Fibroblast of mammary gland (primary cell): ENCODE measurements at regions not wholly inside any gene's neighbourhood (a gene's known extent, or its start where the extent isn't known, plus 50 kb on each side); places are given as distances from the start of the nearest gene placed in this dataset.
A peak's percentile ranks its signal among the peaks of the same experiment; 100 is the strongest.

Experiments
- DNase-seq: peaks from one replicate; pipeline ENCODE4 v3.0.0-alpha.2; 2010; ENCODE audit warnings: low read depth
- H3K4me3 ChIP-seq: 2 replicates; pipeline ENCODE4 v1.5.1; 2011; ENCODE audit warnings: low read depth, mild to moderate bottlenecking, low read length, moderate library complexity; ENCODE audit not compliant: control insufficient read depth
- CTCF ChIP-seq: conservative IDR thresholded peaks from 2 replicates; pipeline ENCODE4 v1.5.1; 2011; ENCODE audit warnings: low read depth, low read length, inconsistent platforms; ENCODE audit not compliant: control insufficient read depth, insufficient read depth

- no peak for TF ChIP-seq CTCF
- H3K4me3 ChIP-seq: no peak overlapping the region
- DNase-seq: no peak
Measured at GRCh38 chr18:77736842-77737241, 487.2 kb downstream of the GALR1 start.

- no peak for TF ChIP-seq CTCF
- no peak for DNase-seq
- H3K4me3 ChIP-seq: no peak overlapping the region
Measured at GRCh38 chr18:77737405-77737804, 487.8 kb downstream of the GALR1 start.

- DNase-seq: peak; percentile 2
- H3K4me3 ChIP-seq: no peak overlapping the region
- peak; percentile 34 for TF ChIP-seq CTCF
Measured at GRCh38 chr18:77749089-77749488, 499.4 kb downstream of the GALR1 start.

GRCh38 chr18:77750006-77750405, 500.4 kb downstream of the GALR1 start:
- no peak overlapping the region for H3K4me3 ChIP-seq
- no peak for TF ChIP-seq CTCF
- DNase-seq: no peak

GRCh38 chr18:77754475-77755044, 504.9 kb downstream of the GALR1 start:
- no peak for DNase-seq
- no peak for TF ChIP-seq CTCF
- no peak overlapping the region for H3K4me3 ChIP-seq

- no peak for DNase-seq
- no peak for TF ChIP-seq CTCF
- H3K4me3 ChIP-seq: no peak overlapping the region
Measured at GRCh38 chr18:77755187-77755586, 505.5 kb downstream of the GALR1 start.

- TF ChIP-seq CTCF: no peak
- no peak for DNase-seq
- no peak overlapping the region for H3K4me3 ChIP-seq
Measured at GRCh38 chr18:77761332-77761731, 511.7 kb downstream of the GALR1 start.
